ENCODE measurements at regions not wholly inside any gene's neighbourhood (a gene's known extent, or its start where the extent isn't known, plus 50 kb on each side); places are given as distances from the start of the nearest gene placed in this dataset.
A peak's percentile ranks its signal among the peaks of the same experiment; 100 is the strongest.
"Not testable (repeated sequence)": the region's sequence is repeated elsewhere in the genome, so short reads cannot be mapped to it uniquely, and the experiment has no call there.

GRCh38 chr12:54105809-54106208 is 52.2 kb downstream of the HOXC4 start:
- not testable (repeated sequence) for DNase-seq

GRCh38 chr12:54106252-54106651 is 52.6 kb downstream of the HOXC4 start:
- DNase-seq, result not testable (repeated sequence)

GRCh38 chr12:54106803-54107579 is 53.4 kb downstream of the HOXC4 start:
- peak; percentile 15 for DNase-seq

- peak; percentile 81 for DNase-seq
These were observed 58.7 kb downstream of the HOXC4 start for GRCh38 chr12:54112336-54112735.

- DNase-seq, result not testable (repeated sequence)
These were observed 62.4 kb downstream of the HOXC4 start for GRCh38 chr12:54116055-54116454.

- DNase-seq, result not testable (repeated sequence)
These were observed 63.8 kb downstream of the HOXC4 start for GRCh38 chr12:54117392-54117791.

GRCh38 chr12:54119082-54119481 is 65.4 kb downstream of the HOXC4 start:
- DNase-seq, result not testable (repeated sequence)

GRCh38 chr12:54123981-54124380 is 64.8 kb downstream of the SMUG1 start:
- not testable (repeated sequence) for DNase-seq

- not testable (repeated sequence) for DNase-seq
These were observed 63.1 kb downstream of the SMUG1 start for GRCh38 chr12:54125708-54126028.

GRCh38 chr12:54126029-54126695 is 62.6 kb downstream of the SMUG1 start:
- DNase-seq, result no peak

- no peak for DNase-seq
These were observed 61.9 kb downstream of the SMUG1 start for GRCh38 chr12:54126696-54127537.

GRCh38 chr12:54127538-54128259 is 61.1 kb downstream of the SMUG1 start:
- no peak for DNase-seq

GRCh38 chr12:54128416-54128815 is 60.4 kb downstream of the SMUG1 start:
- no peak for DNase-seq

- DNase-seq, result no peak
These were observed 59.5 kb downstream of the SMUG1 start for GRCh38 chr12:54129028-54129903.

All from NCI-H1694 (cell line).